GM13976 (cell line): ENCODE measurements at regions not wholly inside any gene's neighbourhood (a gene's known extent, or its start where the extent isn't known, plus 50 kb on each side); places are given as distances from the start of the nearest gene placed in this dataset.

ENCODE experiments used
- DNase-seq: peaks from one replicate; pipeline ENCODE4 v3.0.0; 2012; ENCODE audit warnings: low spot score
- in situ Hi-C: fragments of 300-500 bp; cut with MboI; formaldehyde crosslinking; loops from one replicate; pipeline ENCODE4 v1.12.0; 2022; ENCODE audit warnings: low sequenced_read_pairs, mixed read lengths, inconsistent platforms; ENCODE audit not compliant: unreplicated experiment
- TF ChIP-seq, protein P1 (sequence below): IDR thresholded peaks from 2 replicates; pipeline ENCODE4 v1.5.1; 2012; ENCODE audit warnings: borderline replicate concordance, mild to moderate bottlenecking; ENCODE audit not compliant: insufficient read depth; ENCODE audit errors: extremely low read depth, missing control alignments, control extremely low read depth

GRCh38 chr10:106402458-106402857 lies 762.0 kb downstream of the SORCS1 start:
- TF ChIP-seq, protein P1, sequence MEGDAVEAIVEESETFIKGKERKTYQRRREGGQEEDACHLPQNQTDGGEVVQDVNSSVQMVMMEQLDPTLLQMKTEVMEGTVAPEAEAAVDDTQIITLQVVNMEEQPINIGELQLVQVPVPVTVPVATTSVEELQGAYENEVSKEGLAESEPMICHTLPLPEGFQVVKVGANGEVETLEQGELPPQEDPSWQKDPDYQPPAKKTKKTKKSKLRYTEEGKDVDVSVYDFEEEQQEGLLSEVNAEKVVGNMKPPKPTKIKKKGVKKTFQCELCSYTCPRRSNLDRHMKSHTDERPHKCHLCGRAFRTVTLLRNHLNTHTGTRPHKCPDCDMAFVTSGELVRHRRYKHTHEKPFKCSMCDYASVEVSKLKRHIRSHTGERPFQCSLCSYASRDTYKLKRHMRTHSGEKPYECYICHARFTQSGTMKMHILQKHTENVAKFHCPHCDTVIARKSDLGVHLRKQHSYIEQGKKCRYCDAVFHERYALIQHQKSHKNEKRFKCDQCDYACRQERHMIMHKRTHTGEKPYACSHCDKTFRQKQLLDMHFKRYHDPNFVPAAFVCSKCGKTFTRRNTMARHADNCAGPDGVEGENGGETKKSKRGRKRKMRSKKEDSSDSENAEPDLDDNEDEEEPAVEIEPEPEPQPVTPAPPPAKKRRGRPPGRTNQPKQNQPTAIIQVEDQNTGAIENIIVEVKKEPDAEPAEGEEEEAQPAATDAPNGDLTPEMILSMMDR, result no peak
- DNase-seq, result no peak
- in situ Hi-C loops, result no loop called here

DNA sequence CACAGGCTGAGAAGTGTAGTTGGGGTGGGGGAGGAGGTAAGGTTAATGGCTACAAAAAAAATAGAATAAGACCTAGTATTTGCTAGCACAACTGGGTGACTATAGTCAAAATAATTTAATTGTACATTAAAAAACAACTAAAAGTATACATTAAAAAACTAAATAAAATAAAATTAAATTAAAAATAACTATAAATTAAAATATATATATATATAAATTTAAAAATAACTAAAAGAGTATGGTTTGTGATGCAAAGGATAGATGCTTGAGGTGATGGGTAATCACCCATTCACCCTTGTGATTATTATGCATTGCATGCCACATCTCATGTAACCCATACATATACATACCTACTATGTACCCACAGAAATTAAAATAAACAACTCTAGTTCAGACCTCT lies 762.5 kb downstream of the SORCS1 start:
- TF ChIP-seq, protein P1, result no peak
- DNase-seq, result no peak
- in situ Hi-C loops, result no loop called here

- no peak for DNase-seq
- in situ Hi-C loops, result no loop called here
- TF ChIP-seq, protein P1, result no peak
These were observed 763.3 kb downstream of the SORCS1 start for GRCh38 chr10:106401161-106401560.

DNA sequence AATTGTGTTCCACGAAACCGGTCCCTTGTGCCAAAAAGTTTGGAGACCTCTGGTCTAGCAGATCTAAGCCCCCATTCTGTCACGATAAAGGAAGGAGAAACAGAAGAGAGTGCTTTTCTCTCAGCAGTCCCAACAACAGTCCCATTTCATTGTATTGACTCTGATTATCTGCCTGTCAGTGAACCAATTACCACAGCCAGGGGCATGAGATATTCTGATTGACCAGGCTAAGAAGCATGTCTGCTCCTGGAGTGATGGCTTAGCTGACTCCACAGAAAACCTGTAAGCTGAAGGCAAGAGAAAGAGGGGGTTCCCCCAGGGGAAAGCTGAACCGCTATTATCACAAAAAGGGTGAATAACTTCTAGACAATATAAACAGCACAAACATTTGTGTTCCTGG lies 765.4 kb downstream of the SORCS1 start:
- DNase-seq, result no peak
- TF ChIP-seq, protein P1, result no peak
- in situ Hi-C loops, result no loop called here

GRCh38 chr10:106396192-106396591 lies 768.3 kb downstream of the SORCS1 start:
- TF ChIP-seq, protein P1, result no peak
- in situ Hi-C loops, result no loop called here
- DNase-seq, result no peak

DNA sequence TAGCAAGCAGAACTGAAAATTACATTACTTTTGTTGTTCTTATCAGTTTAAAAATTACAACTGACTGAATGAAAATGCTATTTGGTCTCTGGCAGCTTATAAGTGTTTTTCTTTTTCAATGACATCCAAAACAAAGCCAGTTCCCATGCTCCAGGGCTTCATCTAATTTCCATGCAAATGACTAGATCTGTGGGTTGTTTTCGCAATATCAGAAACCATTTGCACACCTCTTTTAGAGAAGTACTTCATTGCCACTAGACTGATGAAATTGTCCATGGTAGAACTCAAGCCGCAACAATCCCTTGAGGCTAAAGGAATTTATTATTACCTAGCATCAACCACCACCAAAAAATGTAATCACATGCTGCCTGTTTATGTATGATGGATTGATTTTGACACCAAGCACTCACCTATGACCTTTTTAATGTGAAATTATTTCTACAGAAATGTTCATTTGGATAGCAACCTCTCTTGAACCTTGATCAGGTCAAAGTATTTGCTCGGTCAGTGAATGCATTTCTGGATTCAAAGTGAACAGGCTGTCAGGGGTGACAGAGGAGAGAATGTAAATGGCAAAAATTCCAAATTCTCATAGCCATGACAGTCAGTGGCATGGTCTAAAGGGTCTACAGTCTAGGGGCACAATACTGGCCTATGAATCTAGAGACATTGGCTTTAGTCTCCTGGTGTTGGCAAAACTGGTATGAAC lies 769.3 kb downstream of the SORCS1 start:
- DNase-seq, result no peak
- in situ Hi-C loops, result no loop called here
- TF ChIP-seq, protein P1, result no peak
